Suprapubic skin (tissue), 4 donors: ENCODE measurements at regions not wholly inside any gene's neighbourhood (a gene's known extent, or its start where the extent isn't known, plus 50 kb on each side); places are given as distances from the start of the nearest gene placed in this dataset.

Experiments
- POLR2A ChIP-seq, 2 donors: fragments of 450-650 bp; IDR thresholded peaks; one replicate each; pipeline ENCODE4 v1.6.1; 2017; ENCODE audit warnings: antibody characterized with exemption in 2 of 2, mild to moderate bottlenecking in 2 of 2, moderate library complexity in 2 of 2
- POLR2AphosphoS5 ChIP-seq, 3 donors: sonication (generic); formaldehyde crosslinking; IDR thresholded peaks; one replicate each; pipeline ENCODE4 v1.6.1; 2017; ENCODE audit warnings: antibody characterized with exemption in 3 of 3
- TF ChIP-seq, protein P1 (sequence below), 2 donors: fragments of 200-600 bp in 1 of 2; fragments of 450-650 bp in 1 of 2; sonication (generic) in 1 of 2; IDR thresholded peaks; one replicate each; pipeline ENCODE4 v1.5.1; 2016 to 2019; ENCODE audit warnings: antibody characterized with exemption in 2 of 2, mild to moderate bottlenecking in 1 of 2, moderate library complexity in 1 of 2

GRCh38 chr3:159559771-159560170, 428.9 kb upstream of the IL12A start:
- TF ChIP-seq, protein P1, sequence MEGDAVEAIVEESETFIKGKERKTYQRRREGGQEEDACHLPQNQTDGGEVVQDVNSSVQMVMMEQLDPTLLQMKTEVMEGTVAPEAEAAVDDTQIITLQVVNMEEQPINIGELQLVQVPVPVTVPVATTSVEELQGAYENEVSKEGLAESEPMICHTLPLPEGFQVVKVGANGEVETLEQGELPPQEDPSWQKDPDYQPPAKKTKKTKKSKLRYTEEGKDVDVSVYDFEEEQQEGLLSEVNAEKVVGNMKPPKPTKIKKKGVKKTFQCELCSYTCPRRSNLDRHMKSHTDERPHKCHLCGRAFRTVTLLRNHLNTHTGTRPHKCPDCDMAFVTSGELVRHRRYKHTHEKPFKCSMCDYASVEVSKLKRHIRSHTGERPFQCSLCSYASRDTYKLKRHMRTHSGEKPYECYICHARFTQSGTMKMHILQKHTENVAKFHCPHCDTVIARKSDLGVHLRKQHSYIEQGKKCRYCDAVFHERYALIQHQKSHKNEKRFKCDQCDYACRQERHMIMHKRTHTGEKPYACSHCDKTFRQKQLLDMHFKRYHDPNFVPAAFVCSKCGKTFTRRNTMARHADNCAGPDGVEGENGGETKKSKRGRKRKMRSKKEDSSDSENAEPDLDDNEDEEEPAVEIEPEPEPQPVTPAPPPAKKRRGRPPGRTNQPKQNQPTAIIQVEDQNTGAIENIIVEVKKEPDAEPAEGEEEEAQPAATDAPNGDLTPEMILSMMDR (IDR thresholded peaks at IDR 0.05), result no peak
- TF ChIP-seq POLR2A (IDR thresholded peaks at IDR 0.05) (no peak), POLR2AphosphoS5 (IDR thresholded peaks at IDR 0.05) (no peak)
